ENCODE measurements at regions not wholly inside any gene's neighbourhood (a gene's known extent, or its start where the extent isn't known, plus 50 kb on each side); places are given as distances from the start of the nearest gene placed in this dataset.

DNA sequence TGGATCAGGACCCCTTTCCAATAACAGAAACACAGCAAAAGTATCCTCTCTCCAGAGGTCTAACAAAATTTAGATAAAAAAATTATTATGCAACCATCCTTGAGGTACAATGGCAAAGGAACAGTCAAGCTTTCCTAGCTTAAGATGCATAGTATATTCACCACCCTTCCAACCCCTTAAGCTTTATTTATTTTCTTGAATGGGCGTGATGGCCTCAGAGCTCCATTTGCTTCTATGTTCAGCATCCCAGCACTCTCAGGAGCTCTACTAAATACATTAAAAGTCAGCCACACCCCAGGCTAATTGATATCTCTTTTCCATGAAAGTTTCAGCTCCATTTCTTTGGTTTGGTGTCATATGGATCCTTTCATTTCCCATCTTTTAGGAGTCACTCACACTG, 1335.2 kb upstream of the ZEB2 start:
- no peak for ATAC-seq (ENCODE audit: poor library complexity)
- Histone ChIP-seq H3K27ac (ENCODE audit: low read depth in 1 of 2, low read length in 2 of 2) (no peak overlapping the region), H3K9me3 (ENCODE audit: control insufficient read depth in 1 of 2, insufficient read depth in 1 of 2, low read length in 2 of 2) (peaks cover 0 to 6% of the 10 kb centered on the region in 2 experiments), H3K27me3 (ENCODE audit: control insufficient read depth in 1 of 2, insufficient read depth in 2 of 2, low read length in 2 of 2) (no peaks in the 10 kb centered on the region), H3K4me1 (ENCODE audit: insufficient read depth, low read length) (no peaks in the 10 kb centered on the region), H3K36me3 (ENCODE audit: insufficient read depth, low read length) (no peaks in the 10 kb centered on the region), H3K4me3 (ENCODE audit: low read length) (no peak overlapping the region)
- ChIA-PET POLR2A (no interaction called here), CTCF (no interaction called here)
- no peak overlapping the region for H3K4me3 Mint-ChIP-seq
- intact Hi-C loops (cut with DNase I, micrococcal nuclease), result no loop called here
- no peak overlapping the region for H3K27ac Mint-ChIP-seq
- no peaks in the 10 kb centered on the region for H3K27me3 Mint-ChIP-seq
- H3K9me3 Mint-ChIP-seq, result no peaks in the 10 kb centered on the region
- no peaks in the 10 kb centered on the region for H3K4me1 Mint-ChIP-seq (ENCODE audit: low read depth)
- DNase-seq, result no peak
- TF ChIP-seq, protein P1, sequence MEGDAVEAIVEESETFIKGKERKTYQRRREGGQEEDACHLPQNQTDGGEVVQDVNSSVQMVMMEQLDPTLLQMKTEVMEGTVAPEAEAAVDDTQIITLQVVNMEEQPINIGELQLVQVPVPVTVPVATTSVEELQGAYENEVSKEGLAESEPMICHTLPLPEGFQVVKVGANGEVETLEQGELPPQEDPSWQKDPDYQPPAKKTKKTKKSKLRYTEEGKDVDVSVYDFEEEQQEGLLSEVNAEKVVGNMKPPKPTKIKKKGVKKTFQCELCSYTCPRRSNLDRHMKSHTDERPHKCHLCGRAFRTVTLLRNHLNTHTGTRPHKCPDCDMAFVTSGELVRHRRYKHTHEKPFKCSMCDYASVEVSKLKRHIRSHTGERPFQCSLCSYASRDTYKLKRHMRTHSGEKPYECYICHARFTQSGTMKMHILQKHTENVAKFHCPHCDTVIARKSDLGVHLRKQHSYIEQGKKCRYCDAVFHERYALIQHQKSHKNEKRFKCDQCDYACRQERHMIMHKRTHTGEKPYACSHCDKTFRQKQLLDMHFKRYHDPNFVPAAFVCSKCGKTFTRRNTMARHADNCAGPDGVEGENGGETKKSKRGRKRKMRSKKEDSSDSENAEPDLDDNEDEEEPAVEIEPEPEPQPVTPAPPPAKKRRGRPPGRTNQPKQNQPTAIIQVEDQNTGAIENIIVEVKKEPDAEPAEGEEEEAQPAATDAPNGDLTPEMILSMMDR (IDR thresholded peaks at IDR 0.05), result no peak
- H3K36me3 Mint-ChIP-seq (ENCODE audit: low read depth), result no peaks in the 10 kb centered on the region

DNA sequence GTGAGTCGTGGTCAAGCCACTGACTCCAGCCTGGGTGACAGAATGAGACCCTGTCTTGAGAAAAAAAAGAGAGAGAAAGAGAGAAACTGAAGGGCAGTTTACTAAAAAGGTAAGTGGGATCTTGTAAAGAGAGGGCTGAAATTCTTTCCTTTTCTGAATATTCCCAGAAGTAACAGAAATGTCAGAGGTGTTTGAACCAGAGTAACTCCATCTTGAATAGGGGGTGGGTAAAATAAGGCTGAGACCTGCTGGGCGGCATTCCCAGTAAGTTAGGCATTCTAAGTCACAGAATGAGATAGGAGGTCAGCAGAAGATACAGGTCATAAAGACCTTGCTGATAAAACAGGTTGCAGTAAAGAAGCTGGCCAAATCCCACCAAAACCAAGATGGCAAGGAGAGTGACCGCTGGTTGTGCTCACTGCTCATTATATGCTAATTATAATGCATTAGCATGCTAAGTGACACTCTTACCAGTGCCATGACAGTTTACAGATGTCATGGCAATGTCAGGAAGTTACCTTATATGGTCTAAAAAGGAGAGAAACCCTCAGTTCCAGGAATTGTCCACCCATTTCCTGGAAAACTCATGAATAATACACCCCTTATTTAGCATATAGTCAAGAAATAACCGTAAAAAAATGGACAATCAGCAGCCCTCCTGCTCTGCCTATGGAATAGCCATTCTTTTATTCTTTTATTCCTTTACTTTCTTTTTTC, 1334.3 kb upstream of the ZEB2 start:
- H3K9me3 ChIP-seq (ENCODE audit: control insufficient read depth in 1 of 2, insufficient read depth in 1 of 2, low read length in 2 of 2), result peaks cover 0 to 6% of the 10 kb centered on the region in 2 experiments
- H3K4me1 ChIP-seq (ENCODE audit: insufficient read depth, low read length), result no peaks in the 10 kb centered on the region
- TF ChIP-seq, protein P1 (IDR thresholded peaks at IDR 0.05), result no peak
- H3K36me3 Mint-ChIP-seq (ENCODE audit: low read depth), result no peaks in the 10 kb centered on the region
- no peaks in the 10 kb centered on the region for H3K27me3 Mint-ChIP-seq
- no peak overlapping the region for H3K27ac ChIP-seq (ENCODE audit: low read depth in 1 of 2, low read length in 2 of 2)
- DNase-seq, result no peak
- no peak overlapping the region for H3K27ac Mint-ChIP-seq
- no peaks in the 10 kb centered on the region for H3K9me3 Mint-ChIP-seq
- no peak overlapping the region for H3K4me3 ChIP-seq (ENCODE audit: low read length)
- H3K4me1 Mint-ChIP-seq (ENCODE audit: low read depth), result no peaks in the 10 kb centered on the region
- no peak overlapping the region for H3K4me3 Mint-ChIP-seq
- ChIA-PET CTCF (no interaction called here), POLR2A (no interaction called here)
- no peaks in the 10 kb centered on the region for H3K36me3 ChIP-seq (ENCODE audit: insufficient read depth, low read length)
- intact Hi-C loops (cut with DNase I, micrococcal nuclease), result no loop called here
- H3K27me3 ChIP-seq (ENCODE audit: control insufficient read depth in 1 of 2, insufficient read depth in 2 of 2, low read length in 2 of 2), result no peaks in the 10 kb centered on the region
- no peak for ATAC-seq (ENCODE audit: poor library complexity)

DNA sequence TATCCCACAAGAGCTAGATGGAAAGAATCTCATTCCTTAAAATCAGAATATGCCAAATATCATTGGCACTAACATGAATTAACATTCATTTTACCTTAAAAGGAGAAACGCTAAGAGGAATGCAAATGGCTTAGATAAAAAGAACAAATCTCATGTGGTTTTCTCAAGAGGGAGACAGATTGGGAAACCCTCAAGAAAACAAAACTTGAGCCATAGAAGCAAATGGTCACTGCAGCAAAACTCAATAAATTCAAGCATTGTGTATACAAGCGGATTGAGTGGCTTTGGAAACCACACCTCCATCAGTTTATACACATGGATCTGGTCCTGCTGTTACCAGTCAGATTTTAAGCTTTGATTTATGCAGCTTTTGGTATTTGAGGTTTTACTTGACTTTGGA, 1331.8 kb upstream of the ZEB2 start:
- Mint-ChIP-seq H3K36me3 (ENCODE audit: low read depth) (no peaks in the 10 kb centered on the region), H3K27me3 (no peaks in the 10 kb centered on the region), H3K4me1 (ENCODE audit: low read depth) (no peaks in the 10 kb centered on the region), H3K4me3 (no peak overlapping the region), H3K27ac (no peak overlapping the region), H3K9me3 (no peaks in the 10 kb centered on the region)
- ATAC-seq (ENCODE audit: poor library complexity) (no peak), DNase-seq (no peak)
- H3K4me3 ChIP-seq (ENCODE audit: low read length), result no peak overlapping the region
- ChIA-PET POLR2A (no interaction called here), CTCF (no interaction called here)
- no peaks in the 10 kb centered on the region for H3K4me1 ChIP-seq (ENCODE audit: insufficient read depth, low read length)
- intact Hi-C loops (cut with DNase I, micrococcal nuclease), result no loop called here
- H3K27me3 ChIP-seq (ENCODE audit: control insufficient read depth in 1 of 2, insufficient read depth in 2 of 2, low read length in 2 of 2), result no peaks in the 10 kb centered on the region
- no peaks in the 10 kb centered on the region for H3K9me3 ChIP-seq (ENCODE audit: control insufficient read depth in 1 of 2, insufficient read depth in 1 of 2, low read length in 2 of 2)
- H3K36me3 ChIP-seq (ENCODE audit: insufficient read depth, low read length), result no peaks in the 10 kb centered on the region
- no peak overlapping the region for H3K27ac ChIP-seq (ENCODE audit: low read depth in 1 of 2, low read length in 2 of 2)
- TF ChIP-seq, protein P1 (IDR thresholded peaks at IDR 0.05), result no peak
